VCaP (cell line): ENCODE measurements at regions not wholly inside any gene's neighbourhood (a gene's known extent, or its start where the extent isn't known, plus 50 kb on each side); places are given as distances from the start of the nearest gene placed in this dataset.

Experiments
- H3K27ac ChIP-seq: fragments of 450-650 bp; 2 replicates; pipeline ENCODE4 v1.5.1; 2017
- TF ChIP-seq, protein P1 (sequence below): fragments of 450-650 bp; conservative IDR thresholded peaks from 2 replicates; pipeline ENCODE4 v1.5.1; 2017; ENCODE audit warnings: mild to moderate bottlenecking, moderate library complexity

DNA sequence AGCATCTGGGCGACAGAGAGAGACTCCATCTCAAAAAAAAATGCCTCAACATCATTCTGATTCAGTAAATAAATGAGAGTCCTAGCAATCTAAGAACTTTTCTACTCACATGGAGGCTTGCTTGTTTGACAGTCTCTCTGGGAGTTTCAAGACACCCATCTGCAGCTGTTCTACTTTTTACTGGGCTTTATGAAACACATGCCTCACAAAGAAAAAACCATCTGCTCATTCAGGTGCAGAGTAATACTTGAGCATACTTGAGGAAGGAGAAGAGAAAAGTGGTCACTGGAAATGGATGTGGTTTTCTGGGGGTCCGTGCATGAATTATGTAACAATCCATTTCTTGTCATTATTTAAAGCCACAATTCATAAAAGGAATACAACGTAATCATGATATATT, 87.1 kb upstream of the DDX53 start:
- TF ChIP-seq, protein P1, sequence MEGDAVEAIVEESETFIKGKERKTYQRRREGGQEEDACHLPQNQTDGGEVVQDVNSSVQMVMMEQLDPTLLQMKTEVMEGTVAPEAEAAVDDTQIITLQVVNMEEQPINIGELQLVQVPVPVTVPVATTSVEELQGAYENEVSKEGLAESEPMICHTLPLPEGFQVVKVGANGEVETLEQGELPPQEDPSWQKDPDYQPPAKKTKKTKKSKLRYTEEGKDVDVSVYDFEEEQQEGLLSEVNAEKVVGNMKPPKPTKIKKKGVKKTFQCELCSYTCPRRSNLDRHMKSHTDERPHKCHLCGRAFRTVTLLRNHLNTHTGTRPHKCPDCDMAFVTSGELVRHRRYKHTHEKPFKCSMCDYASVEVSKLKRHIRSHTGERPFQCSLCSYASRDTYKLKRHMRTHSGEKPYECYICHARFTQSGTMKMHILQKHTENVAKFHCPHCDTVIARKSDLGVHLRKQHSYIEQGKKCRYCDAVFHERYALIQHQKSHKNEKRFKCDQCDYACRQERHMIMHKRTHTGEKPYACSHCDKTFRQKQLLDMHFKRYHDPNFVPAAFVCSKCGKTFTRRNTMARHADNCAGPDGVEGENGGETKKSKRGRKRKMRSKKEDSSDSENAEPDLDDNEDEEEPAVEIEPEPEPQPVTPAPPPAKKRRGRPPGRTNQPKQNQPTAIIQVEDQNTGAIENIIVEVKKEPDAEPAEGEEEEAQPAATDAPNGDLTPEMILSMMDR = no peak
- no peak overlapping the region for H3K27ac ChIP-seq

DNA sequence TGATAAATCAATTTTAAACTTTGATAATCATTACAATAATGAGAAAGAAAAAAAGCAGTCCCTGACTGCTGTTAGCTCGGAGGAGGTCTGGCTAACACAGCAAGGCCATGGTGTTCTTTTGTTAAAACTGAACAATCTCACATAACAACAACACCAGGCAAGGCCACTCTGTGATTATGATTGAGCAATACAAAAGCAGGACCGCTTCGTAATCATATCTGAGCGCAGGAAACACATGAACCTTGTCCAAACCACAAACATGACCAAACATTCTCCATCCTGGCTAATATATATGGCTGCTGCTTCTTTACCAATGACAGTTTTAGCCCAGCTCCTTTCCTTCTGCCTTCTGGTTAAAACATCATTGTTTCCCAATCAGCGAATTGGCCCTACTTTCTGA, 76.8 kb upstream of the DDX53 start:
- H3K27ac ChIP-seq = no peak overlapping the region

DNA sequence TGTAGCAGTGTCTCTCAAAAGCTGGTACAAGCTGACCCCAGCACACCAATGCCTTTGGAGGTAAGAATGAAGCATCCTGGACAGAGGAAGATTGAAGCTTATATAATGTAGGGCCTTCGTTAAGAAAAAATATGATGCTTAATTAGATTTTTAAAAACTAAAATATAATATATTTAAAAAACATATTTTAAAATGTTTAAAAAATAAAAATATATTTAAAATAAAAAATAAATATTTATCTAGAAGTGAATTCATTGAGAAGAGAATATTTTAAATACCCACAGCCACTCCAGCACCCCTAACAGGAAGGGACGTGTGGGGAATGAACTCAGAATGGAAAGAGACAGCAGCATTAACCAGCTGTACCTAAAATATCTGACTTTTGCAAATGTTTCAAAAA, 65.1 kb upstream of the DDX53 start:
- TF ChIP-seq, protein P1 = no peak
- H3K27ac ChIP-seq = no peak overlapping the region

More for the DNA sequence above, 76.8 kb upstream of the DDX53 start:
- TF ChIP-seq, protein P1 = no peak

DNA sequence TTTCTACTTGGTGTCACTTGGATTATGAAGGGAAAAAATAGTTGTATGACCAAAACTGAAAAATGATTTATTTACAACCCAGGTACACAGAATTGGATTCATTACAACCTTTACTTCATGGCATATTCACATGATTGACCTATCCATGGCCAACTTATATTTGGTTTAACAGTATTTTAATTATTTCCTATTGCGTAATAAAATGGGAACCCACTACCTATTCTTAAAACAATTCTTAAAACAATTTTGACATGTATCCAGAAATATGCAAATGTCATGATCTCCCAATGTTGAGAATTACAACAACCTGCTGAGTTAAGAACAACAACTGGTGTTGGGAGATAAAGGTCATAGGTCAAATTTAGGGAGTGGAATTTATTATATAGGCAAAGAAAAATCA, 54.8 kb upstream of the DDX53 start:
- H3K27ac ChIP-seq = no peak overlapping the region
- TF ChIP-seq, protein P1 = no peak
